ENCODE measurements at regions not wholly inside any gene's neighbourhood (a gene's known extent, or its start where the extent isn't known, plus 50 kb on each side); places are given as distances from the start of the nearest gene placed in this dataset.
A peak's percentile ranks its signal among the peaks of the same experiment; 100 is the strongest.

GRCh38 chr22:48083502-48083901 is 1321.1 kb downstream of the TBC1D22A start:
- H3K27ac Mint-ChIP-seq: no peak overlapping the region
- Histone ChIP-seq H3K4me2 (replicated peaks; ENCODE audit: low read depth, low read length, poor library complexity, severe bottlenecking) (peak overlapping the region; percentile 33), H3K9me3 (ENCODE audit: control extremely low read depth in 1 of 3, control insufficient read depth in 2 of 3, insufficient read depth in 1 of 3, low read length in 2 of 3) (peaks cover 0 to 7% (median 0%) of the 10 kb centered on the region in 3 donors), H3K27me3 (replicated peaks in 1 of 4; ENCODE audit: control extremely low read depth in 1 of 4, control insufficient read depth in 3 of 4, insufficient read depth in 4 of 4, low read length in 3 of 4) (peaks cover 0 to 5% (median 2%) of the 10 kb centered on the region in 4 experiments), H3K9ac (ENCODE audit: low read length) (no peak overlapping the region), H3K4me1 (ENCODE audit: control insufficient read depth in 2 of 2, insufficient read depth in 2 of 2, low read length in 2 of 2) (peaks cover 30 to 35% of the 10 kb centered on the region in 2 donors), H3K4me3 (ENCODE audit: control extremely low read depth in 1 of 5, extremely low read depth in 1 of 5, insufficient read depth in 1 of 5, low read depth in 2 of 5, low read length in 4 of 5) (no peak overlapping the region), H4K20me1 (ENCODE audit: control insufficient read depth, insufficient read depth, low read length, poor library complexity, severe bottlenecking) (no peaks in the 10 kb centered on the region), H3K27ac (ENCODE audit: low read length in 2 of 2) (no peak overlapping the region), H3K79me2 (ENCODE audit: control insufficient read depth, insufficient read depth, low read length) (no peaks in the 10 kb centered on the region), H3K36me3 (replicated peaks in 1 of 2; ENCODE audit: control extremely low read depth in 1 of 2, control insufficient read depth in 1 of 2, extremely low read depth in 1 of 2, insufficient read depth in 2 of 2, low read length in 1 of 2) (no peaks in the 10 kb centered on the region), H2AFZ (ENCODE audit: insufficient read depth, low read depth, low read length, poor library complexity, severe bottlenecking) (no peak overlapping the region)
- DNase-seq (no peak), ATAC-seq (ENCODE audit: low read depth) (no peak)
- peak overlapping the region; percentile 55 for H3K4me3 Mint-ChIP-seq
- WGBS (ENCODE audit: insufficient coverage): 60% methylated on average over 8 of the region's 10 CpGs
- TF ChIP-seq EZH2 (IDR thresholded peaks at IDR 0.05; ENCODE audit: borderline replicate concordance, insufficient read depth, low read depth, low read length, poor library complexity, severe bottlenecking): no peak
- TF ChIP-seq CTCF (IDR thresholded peaks at IDR 0.05): no peak
- peaks cover 40% of the 10 kb centered on the region for H3K4me1 Mint-ChIP-seq
- peaks cover 7% of the 10 kb centered on the region for H3K27me3 Mint-ChIP-seq
- POLR2A ChIA-PET: no interaction called here
- CTCF ChIA-PET: no interaction called here
- no peaks in the 10 kb centered on the region for H3K9me3 Mint-ChIP-seq (ENCODE audit: insufficient read depth)
- intact Hi-C loops (cut with micrococcal nuclease): no loop called here

GRCh38 chr22:48082284-48082683 is 1319.8 kb downstream of the TBC1D22A start:
- no peaks in the 10 kb centered on the region for H3K36me3 ChIP-seq (replicated peaks in 1 of 2; ENCODE audit: control extremely low read depth in 1 of 2, control insufficient read depth in 1 of 2, extremely low read depth in 1 of 2, insufficient read depth in 2 of 2, low read length in 1 of 2)
- DNase-seq (no peak), ATAC-seq (ENCODE audit: low read depth) (no peak)
- TF ChIP-seq CTCF (IDR thresholded peaks at IDR 0.05) (no peak), EZH2 (IDR thresholded peaks at IDR 0.05; ENCODE audit: borderline replicate concordance, insufficient read depth, low read depth, low read length, poor library complexity, severe bottlenecking) (no peak)
- H3K4me1 Mint-ChIP-seq: peaks cover 40% of the 10 kb centered on the region
- H4K20me1 ChIP-seq (ENCODE audit: control insufficient read depth, insufficient read depth, low read length, poor library complexity, severe bottlenecking): no peaks in the 10 kb centered on the region
- H3K27ac ChIP-seq (ENCODE audit: low read length in 2 of 2): no peak overlapping the region
- H3K4me3 ChIP-seq (ENCODE audit: control extremely low read depth in 1 of 5, extremely low read depth in 1 of 5, insufficient read depth in 1 of 5, low read depth in 2 of 5, low read length in 4 of 5): no peak overlapping the region
- peaks cover 7% of the 10 kb centered on the region for H3K27me3 Mint-ChIP-seq
- H3K4me2 ChIP-seq (replicated peaks; ENCODE audit: low read depth, low read length, poor library complexity, severe bottlenecking): no peak overlapping the region
- ChIA-PET CTCF (no interaction called here), POLR2A (no interaction called here)
- H3K27me3 ChIP-seq (replicated peaks in 1 of 4; ENCODE audit: control extremely low read depth in 1 of 4, control insufficient read depth in 3 of 4, insufficient read depth in 4 of 4, low read length in 3 of 4): peaks cover 0 to 5% (median 2%) of the 10 kb centered on the region in 4 experiments
- H3K4me1 ChIP-seq (ENCODE audit: control insufficient read depth in 2 of 2, insufficient read depth in 2 of 2, low read length in 2 of 2): peaks cover 30 to 37% of the 10 kb centered on the region in 2 donors
- 93% methylated on average over 6 of the region's 6 CpGs for WGBS (ENCODE audit: insufficient coverage)
- H3K9ac ChIP-seq (ENCODE audit: low read length): no peak overlapping the region
- intact Hi-C loops (cut with micrococcal nuclease): no loop called here
- no peak overlapping the region for H2AFZ ChIP-seq (ENCODE audit: insufficient read depth, low read depth, low read length, poor library complexity, severe bottlenecking)
- no peaks in the 10 kb centered on the region for H3K9me3 Mint-ChIP-seq (ENCODE audit: insufficient read depth)
- no peak overlapping the region for H3K27ac Mint-ChIP-seq
- no peak overlapping the region for H3K4me3 Mint-ChIP-seq
- H3K79me2 ChIP-seq (ENCODE audit: control insufficient read depth, insufficient read depth, low read length): no peaks in the 10 kb centered on the region
- peaks cover 0 to 7% (median 0%) of the 10 kb centered on the region in 3 donors for H3K9me3 ChIP-seq (ENCODE audit: control extremely low read depth in 1 of 3, control insufficient read depth in 2 of 3, insufficient read depth in 1 of 3, low read length in 2 of 3)
